ENCODE measurements at regions not wholly inside any gene's neighbourhood (a gene's known extent, or its start where the extent isn't known, plus 50 kb on each side); places are given as distances from the start of the nearest gene placed in this dataset.

GRCh38 chrX:16528620-16529019 lies 121.3 kb upstream of the S100G start:
- TF ChIP-seq CTCF (IDR thresholded peaks at IDR 0.05; ENCODE audit: low read depth, low read length) (no peak), EZH2phosphoT487 (IDR thresholded peaks at IDR 0.05; ENCODE audit: low read depth) (no peak)

All from OCI-LY3 (cell line).